ENCODE measurements at regions not wholly inside any gene's neighbourhood (a gene's known extent, or its start where the extent isn't known, plus 50 kb on each side); places are given as distances from the start of the nearest gene placed in this dataset.

GRCh38 chr1:175833951-175834350, 90.6 kb upstream of the TNR start:
- DNase-seq (ENCODE audit: low read depth), result no peak
- no peak overlapping the region for H3K4me3 ChIP-seq (ENCODE audit: low read depth, low read length)

GRCh38 chr1:175833502-175833901, 90.1 kb upstream of the TNR start:
- DNase-seq (ENCODE audit: low read depth), result no peak
- TF ChIP-seq CTCF (IDR thresholded peaks at IDR 0.05; ENCODE audit: insufficient read depth, low read depth, low read length, missing control alignments), result no peak
- H3K4me3 ChIP-seq (ENCODE audit: low read depth, low read length), result no peak overlapping the region

More at GRCh38 chr1:175833951-175834350, 90.6 kb upstream of the TNR start:
- TF ChIP-seq CTCF (IDR thresholded peaks at IDR 0.05; ENCODE audit: insufficient read depth, low read depth, low read length, missing control alignments), result no peak

GRCh38 chr1:175830500-175830899, 87.1 kb upstream of the TNR start:
- DNase-seq (ENCODE audit: low read depth), result no peak
- H3K4me3 ChIP-seq (ENCODE audit: low read depth, low read length), result no peak overlapping the region
- TF ChIP-seq CTCF (IDR thresholded peaks at IDR 0.05; ENCODE audit: insufficient read depth, low read depth, low read length, missing control alignments), result no peak

- no peak overlapping the region for H3K4me3 ChIP-seq (ENCODE audit: low read depth, low read length)
- no peak for DNase-seq (ENCODE audit: low read depth)
- no peak for TF ChIP-seq CTCF (IDR thresholded peaks at IDR 0.05; ENCODE audit: insufficient read depth, low read depth, low read length, missing control alignments)
Observed at GRCh38 chr1:175829845-175830244, 86.5 kb upstream of the TNR start.

GRCh38 chr1:175826705-175827104, 83.3 kb upstream of the TNR start:
- no peak for TF ChIP-seq CTCF (IDR thresholded peaks at IDR 0.05; ENCODE audit: insufficient read depth, low read depth, low read length, missing control alignments)
- no peak overlapping the region for H3K4me3 ChIP-seq (ENCODE audit: low read depth, low read length)
- DNase-seq (ENCODE audit: low read depth), result peak; percentile 32

GRCh38 chr1:175824079-175824478, 80.7 kb upstream of the TNR start:
- no peak overlapping the region for H3K4me3 ChIP-seq (ENCODE audit: low read depth, low read length)
- TF ChIP-seq CTCF (IDR thresholded peaks at IDR 0.05; ENCODE audit: insufficient read depth, low read depth, low read length, missing control alignments), result peak; percentile 45
- DNase-seq (ENCODE audit: low read depth), result peak; percentile 37

GRCh38 chr1:175823406-175823805, 80.0 kb upstream of the TNR start:
- no peak overlapping the region for H3K4me3 ChIP-seq (ENCODE audit: low read depth, low read length)
- no peak for DNase-seq (ENCODE audit: low read depth)
- TF ChIP-seq CTCF (IDR thresholded peaks at IDR 0.05; ENCODE audit: insufficient read depth, low read depth, low read length, missing control alignments), result no peak

All from GM12865 (cell line).